K562 (cell line): ENCODE measurements at regions not wholly inside any gene's neighbourhood (a gene's known extent, or its start where the extent isn't known, plus 50 kb on each side); places are given as distances from the start of the nearest gene placed in this dataset.
A peak's percentile ranks its signal among the peaks of the same experiment; 100 is the strongest.

Experiments
- ATAC-seq: fragments of 200-7000 bp; cut with Tn5 transposase; 3 replicates; pipeline ENCODE4 v1.9.1; 2020; ENCODE audit warnings: moderate library complexity
- BruUV-seq: library from RNA; stranded (reverse); fragments of 400-500 nt; replicated peaks from 2 replicates; lab custom pipeline; 2021; lab: Mats Ljungman, UMichigan
- CTCF ChIA-PET: fragments of 300-600 bp; formaldehyde crosslinking; extraction: SDS; loops from one replicate; lab custom pipeline; 2021; ENCODE audit warnings: low intra/inter-chr PET ratio; lab: Yijun Ruan, JAX
- POLR2A ChIA-PET: fragments of 300-600, 350-650 bp; sonication (Branson Sonifier 250); formaldehyde crosslinking; extraction: SDS; loops from one replicate; lab custom pipeline; 2021; ENCODE audit warnings: antibody characterized with exemption, inconsistent platforms; lab: Yijun Ruan, JAX
- DNase-seq, 4 experiments: peaks; one replicate each; pipeline versions ENCODE4 v3.0.0 to v3.0.0-alpha.2; 2011 to 2018; ENCODE audit warnings: low spot score in 3 of 4, mixed read lengths in 3 of 4; ENCODE audit errors: extremely low read depth in 1 of 4
- FAIRE-seq: peaks from 2 replicates; lab custom pipeline; 2011; peaks lifted over from hg19 to GRCh38; lab: Jason Lieb, UNC
- H2AFZ ChIP-seq: 2 replicates; pipeline ENCODE4 v1.6.0; 2011; ENCODE audit warnings: low read depth, low read length, control low read depth, inconsistent platforms
- H3K27ac ChIP-seq: fragments of 200-600 bp; 3 replicates; pipeline ENCODE4 v1.8.0; 2011; ENCODE audit warnings: low read depth, mild to moderate bottlenecking, control low read depth, inconsistent platforms, low read length, moderate library complexity, mixed read lengths; ENCODE audit errors: extremely low read depth
- H3K27me3 ChIP-seq, 2 experiments: fragments of 300-600 bp in 1 of 2; 2 replicates in 1 of 2; 3 replicates in 1 of 2; pipeline versions ENCODE4 v1.6.0 to v1.8.0; 2011; ENCODE audit warnings: inconsistent platforms in 2 of 2, low read length in 2 of 2, mild to moderate bottlenecking in 1 of 2, mixed read lengths in 1 of 2, moderate library complexity in 1 of 2; ENCODE audit not compliant: control insufficient read depth in 2 of 2, insufficient read depth in 2 of 2
- H3K36me3 ChIP-seq: fragments of 300-600 bp; 3 replicates; pipeline ENCODE4 v1.8.0; 2011; ENCODE audit warnings: mild to moderate bottlenecking, low read length, inconsistent platforms; ENCODE audit not compliant: control insufficient read depth, insufficient read depth
- H3K4me1 ChIP-seq, 2 experiments: fragments of 200-600 bp in 1 of 2; replicated peaks in 1 of 2; 2 replicates in 1 of 2; 3 replicates in 1 of 2; pipeline versions ENCODE4 v1.5.1 to v1.8.0; 2011; ENCODE audit warnings: inconsistent platforms in 2 of 2, low read length in 2 of 2, mild to moderate bottlenecking in 1 of 2, mixed read lengths in 1 of 2, moderate library complexity in 1 of 2; ENCODE audit not compliant: control insufficient read depth in 2 of 2, insufficient read depth in 2 of 2
- H3K4me2 ChIP-seq: 2 replicates; pipeline ENCODE4 v1.6.1; 2011; ENCODE audit warnings: low read length, control low read depth, inconsistent platforms, mixed read lengths; ENCODE audit not compliant: insufficient read depth
- H3K4me3 ChIP-seq: fragments of 200-600 bp; sonication (generic), shearing (Covaris generic); 2 replicates; pipeline ENCODE4 v1.5.1; 2016; ENCODE audit warnings: control low read depth, inconsistent platforms
- H3K79me2 ChIP-seq: fragments of 200-600 bp; 3 replicates; pipeline ENCODE4 v1.8.0; 2011; ENCODE audit warnings: low read length, inconsistent platforms; ENCODE audit not compliant: control insufficient read depth, insufficient read depth
- H3K9ac ChIP-seq, 2 experiments: 2 replicates each; pipeline versions ENCODE4 v1.6.0 to v1.6.1; 2011; ENCODE audit warnings: low read depth in 2 of 2, low read length in 2 of 2, control low read depth in 1 of 2, inconsistent platforms in 1 of 2, mild to moderate bottlenecking in 1 of 2, mixed read lengths in 1 of 2; ENCODE audit not compliant: insufficient read depth in 1 of 2
- H3K9me1 ChIP-seq: one replicate; pipeline ENCODE4 v1.6.0; 2011; ENCODE audit warnings: inconsistent platforms, mild to moderate bottlenecking, low read length, moderate library complexity; ENCODE audit not compliant: control insufficient read depth, insufficient read depth
- H3K9me3 ChIP-seq: replicated peaks from 2 replicates; pipeline ENCODE4 v1.5.1; 2011; ENCODE audit warnings: low read depth, low read length, inconsistent platforms; ENCODE audit not compliant: control insufficient read depth, insufficient read depth
- H4K20me1 ChIP-seq: replicated peaks from 2 replicates; pipeline ENCODE4 v1.6.1; 2011; ENCODE audit warnings: low read length, inconsistent platforms, mixed read lengths; ENCODE audit not compliant: control insufficient read depth, insufficient read depth
- CBFA2T3 ChIP-seq: fragments of 450-650 bp; IDR thresholded peaks from 2 replicates; pipeline ENCODE4 v1.6.1; 2017
- CHD4 ChIP-seq: fragments of 200-600 bp; sonication (generic); IDR thresholded peaks from 3 replicates; pipeline ENCODE4 v1.6.1; 2012; ENCODE audit warnings: low read depth, mild to moderate bottlenecking, mixed read lengths, low read length, inconsistent platforms; ENCODE audit not compliant: insufficient read depth, insufficient replicate concordance, poor library complexity, severe bottlenecking
- CREBBP ChIP-seq: IDR thresholded peaks from one replicate; pipeline ENCODE4 v1.6.1; 2012; ENCODE audit warnings: low read depth, mild to moderate bottlenecking, control low read depth, inconsistent platforms, low read length
- DIDO1 ChIP-seq: fragments of 450-650 bp; IDR thresholded peaks from 2 replicates; pipeline ENCODE4 v1.6.1; 2016; ENCODE audit warnings: low read depth, missing biosample characterization, missing genetic modification characterization
- DPF2 ChIP-seq: fragments of 450-650 bp; IDR thresholded peaks from 2 replicates; pipeline ENCODE4 v1.6.1; 2016
- KLF1 ChIP-seq: fragments of 450-650 bp; IDR thresholded peaks from 2 replicates; pipeline ENCODE4 v1.6.1; 2016; ENCODE audit warnings: missing genetic modification characterization, missing compliant biosample characterization
- KLF10 ChIP-seq: fragments of 250-450 bp; sonication (Bioruptor Pico); IDR thresholded peaks from 2 replicates; pipeline ENCODE4 v1.6.1; 2021; ENCODE audit warnings: matching md5 sums
- MCM5 ChIP-seq: fragments of 450-650 bp; IDR thresholded peaks from 2 replicates; pipeline ENCODE4 v1.6.1; 2016; ENCODE audit warnings: low read depth
- NCOA1 ChIP-seq: fragments of 450-650 bp; IDR thresholded peaks from 2 replicates; pipeline ENCODE4 v1.6.1; 2016; ENCODE audit warnings: low read depth
- PTBP1 ChIP-seq: fragments of 200-400 bp; formaldehyde crosslinking; IDR thresholded peaks from 2 replicates; pipeline ENCODE4 v1.6.1; 2017; ENCODE audit warnings: low read depth, low read length
- SP2 ChIP-seq: IDR thresholded peaks from 2 replicates; pipeline ENCODE4 v1.6.1; 2011; ENCODE audit warnings: mild to moderate bottlenecking, low read depth, low read length, moderate library complexity; ENCODE audit not compliant: poor library complexity, severe bottlenecking; ENCODE audit errors: extremely low read depth
- SRSF7 ChIP-seq: fragments of 200-400 bp; formaldehyde crosslinking; optimal IDR thresholded peaks from 2 replicates; pipeline ENCODE3; 2017; ENCODE audit warnings: mild to moderate bottlenecking, low read depth, low read length
- TOE1 ChIP-seq, 2 experiments: fragments of 450-650 bp in 1 of 2; sonication (generic) in 1 of 2; formaldehyde crosslinking in 1 of 2; IDR thresholded peaks; 2 replicates each; pipeline versions ENCODE4 v1.7.1 to v1.8.0; 2016 to 2022; ENCODE audit warnings: borderline replicate concordance in 2 of 2, mild to moderate bottlenecking in 2 of 2, antibody characterized with exemption in 1 of 2, inconsistent platforms in 1 of 2, low read depth in 1 of 2, missing genetic modification reagents in 1 of 2, moderate library complexity in 1 of 2
- ZC3H11A ChIP-seq: IDR thresholded peaks from 2 replicates; pipeline ENCODE4 v1.6.1; 2012; ENCODE audit warnings: low read depth, low read length, improper control_type of control experiment
- ZNF133 ChIP-seq: fragments of 250-450 bp; sonication (Bioruptor Pico); IDR thresholded peaks from 2 replicates; pipeline ENCODE4 v1.4.0; 2020; ENCODE audit warnings: mild to moderate bottlenecking
- WGBS: fragments of 100-300 bp; shearing (Covaris generic); methylation state at CpG from one replicate; pipeline ENCODE4 v1.1.6; 2016; ENCODE audit warnings: low coverage, mixed read lengths; ENCODE audit not compliant: insufficient coverage; ENCODE audit errors: missing lambda C conversion rate; 5-methylcytosine and 5-hydroxymethylcytosine counted together
- in situ Hi-C: fragments of 300-500 bp; cut with MboI; formaldehyde crosslinking; loops from 4 replicates; pipeline ENCODE4 v1.15.0; 2018; ENCODE audit warnings: inconsistent platforms, mixed read lengths
- intact Hi-C: fragments of 100-400 bp; cut with micrococcal nuclease; formaldehyde crosslinking; loops from 2 replicates; pipeline ENCODE4 v1.14.2; 2022
- TF ChIP-seq, protein P1 (sequence below): fragments of 250-450 bp; sonication (Bioruptor Pico); IDR thresholded peaks from 2 replicates; pipeline ENCODE4 v1.4.0; 2020; ENCODE audit warnings: mild to moderate bottlenecking, moderate library complexity
- TF ChIP-seq, protein P2 (sequence below): fragments of 450-650 bp; IDR thresholded peaks from 2 replicates; pipeline ENCODE4 v1.6.1; 2016; ENCODE audit warnings: mild to moderate bottlenecking
- TF ChIP-seq, protein P3 (sequence below): fragments of 450-650 bp; IDR thresholded peaks from 2 replicates; pipeline ENCODE4 v1.6.1; 2016

GRCh38 chr6:27759930-27760329 is 152.3 kb downstream of the OR2B2 start:
- H3K9ac ChIP-seq, result no peak overlapping the region
- ATAC-seq (peak; percentile 83), FAIRE-seq (peak; percentile 72), DNase-seq (peak; percentile 10 to 70 (median 32))
- intact Hi-C loops, result no loop called here
- no peaks in the 10 kb centered on the region for H3K79me2 ChIP-seq
- 32% methylated on average over 1 of the region's 1 CpG for WGBS
- H3K27ac ChIP-seq, result no peak overlapping the region
- H3K27me3 ChIP-seq, result no peaks in the 10 kb centered on the region
- H4K20me1 ChIP-seq, result no peaks in the 10 kb centered on the region
- no peaks in the 10 kb centered on the region for H3K9me3 ChIP-seq
- peaks cover 14 to 22% of the 10 kb centered on the region in 2 experiments; a peak in 4 of 5 replicates for H3K4me1 ChIP-seq
- ChIA-PET CTCF (no interaction called here), POLR2A (interaction anchor here (0.7 to 2.9 kb wide), 12 partner anchors 8 to 134 kb away, joined by 3 to 13 read pairs (median 6); a partner anchor contains a TSS)
- peak overlapping the region; percentile 15 for H2AFZ ChIP-seq
- no peaks in the 10 kb centered on the region for H3K36me3 ChIP-seq
- no peak overlapping the region for H3K4me2 ChIP-seq
- H3K4me3 ChIP-seq, result no peak overlapping the region
- no TSS peak for BruUV-seq
- in situ Hi-C loops, result no loop called here
- H3K9me1 ChIP-seq, result no peaks in the 10 kb centered on the region
- TF ChIP-seq ZNF133 (CRISPR knock-in tag) (no peak), SP2 (no peak), MCM5 (no peak), DPF2 (no peak), CBFA2T3 (no peak), TOE1 (IDR thresholded peaks at IDR 0.05; ENCODE audit: borderline replicate concordance) (peak; percentile 49; the same call in 1 of the 2 replicates), TOE1 (CRISPR knock-in tag; IDR thresholded peaks at IDR 0.05; ENCODE audit: borderline replicate concordance, low read depth) (no peak), KLF1 (tag) (no peak), KLF10 (no peak), ZC3H11A (no peak), PTBP1 (no peak), SRSF7 (no peak), CREBBP (no peak), NCOA1 (no peak), DIDO1 (tag) (no peak), CHD4 (no peak)
- TF ChIP-seq, protein P1, sequence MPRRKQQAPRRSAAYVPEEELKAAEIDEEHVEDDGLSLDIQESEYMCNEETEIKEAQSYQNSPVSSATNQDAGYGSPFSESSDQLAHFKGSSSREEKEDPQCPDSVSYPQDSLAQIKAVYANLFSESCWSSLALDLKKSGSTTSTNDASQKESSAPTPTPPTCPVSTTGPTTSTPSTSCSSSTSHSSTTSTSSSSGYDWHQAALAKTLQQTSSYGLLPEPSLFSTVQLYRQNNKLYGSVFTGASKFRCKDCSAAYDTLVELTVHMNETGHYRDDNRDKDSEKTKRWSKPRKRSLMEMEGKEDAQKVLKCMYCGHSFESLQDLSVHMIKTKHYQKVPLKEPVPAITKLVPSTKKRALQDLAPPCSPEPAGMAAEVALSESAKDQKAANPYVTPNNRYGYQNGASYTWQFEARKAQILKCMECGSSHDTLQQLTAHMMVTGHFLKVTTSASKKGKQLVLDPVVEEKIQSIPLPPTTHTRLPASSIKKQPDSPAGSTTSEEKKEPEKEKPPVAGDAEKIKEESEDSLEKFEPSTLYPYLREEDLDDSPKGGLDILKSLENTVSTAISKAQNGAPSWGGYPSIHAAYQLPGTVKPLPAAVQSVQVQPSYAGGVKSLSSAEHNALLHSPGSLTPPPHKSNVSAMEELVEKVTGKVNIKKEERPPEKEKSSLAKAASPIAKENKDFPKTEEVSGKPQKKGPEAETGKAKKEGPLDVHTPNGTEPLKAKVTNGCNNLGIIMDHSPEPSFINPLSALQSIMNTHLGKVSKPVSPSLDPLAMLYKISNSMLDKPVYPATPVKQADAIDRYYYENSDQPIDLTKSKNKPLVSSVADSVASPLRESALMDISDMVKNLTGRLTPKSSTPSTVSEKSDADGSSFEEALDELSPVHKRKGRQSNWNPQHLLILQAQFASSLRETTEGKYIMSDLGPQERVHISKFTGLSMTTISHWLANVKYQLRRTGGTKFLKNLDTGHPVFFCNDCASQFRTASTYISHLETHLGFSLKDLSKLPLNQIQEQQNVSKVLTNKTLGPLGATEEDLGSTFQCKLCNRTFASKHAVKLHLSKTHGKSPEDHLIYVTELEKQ, result no peak
- TF ChIP-seq, protein P2, sequence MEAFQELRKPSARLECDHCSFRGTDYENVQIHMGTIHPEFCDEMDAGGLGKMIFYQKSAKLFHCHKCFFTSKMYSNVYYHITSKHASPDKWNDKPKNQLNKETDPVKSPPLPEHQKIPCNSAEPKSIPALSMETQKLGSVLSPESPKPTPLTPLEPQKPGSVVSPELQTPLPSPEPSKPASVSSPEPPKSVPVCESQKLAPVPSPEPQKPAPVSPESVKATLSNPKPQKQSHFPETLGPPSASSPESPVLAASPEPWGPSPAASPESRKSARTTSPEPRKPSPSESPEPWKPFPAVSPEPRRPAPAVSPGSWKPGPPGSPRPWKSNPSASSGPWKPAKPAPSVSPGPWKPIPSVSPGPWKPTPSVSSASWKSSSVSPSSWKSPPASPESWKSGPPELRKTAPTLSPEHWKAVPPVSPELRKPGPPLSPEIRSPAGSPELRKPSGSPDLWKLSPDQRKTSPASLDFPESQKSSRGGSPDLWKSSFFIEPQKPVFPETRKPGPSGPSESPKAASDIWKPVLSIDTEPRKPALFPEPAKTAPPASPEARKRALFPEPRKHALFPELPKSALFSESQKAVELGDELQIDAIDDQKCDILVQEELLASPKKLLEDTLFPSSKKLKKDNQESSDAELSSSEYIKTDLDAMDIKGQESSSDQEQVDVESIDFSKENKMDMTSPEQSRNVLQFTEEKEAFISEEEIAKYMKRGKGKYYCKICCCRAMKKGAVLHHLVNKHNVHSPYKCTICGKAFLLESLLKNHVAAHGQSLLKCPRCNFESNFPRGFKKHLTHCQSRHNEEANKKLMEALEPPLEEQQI, result no peak
- TF ChIP-seq, protein P3, sequence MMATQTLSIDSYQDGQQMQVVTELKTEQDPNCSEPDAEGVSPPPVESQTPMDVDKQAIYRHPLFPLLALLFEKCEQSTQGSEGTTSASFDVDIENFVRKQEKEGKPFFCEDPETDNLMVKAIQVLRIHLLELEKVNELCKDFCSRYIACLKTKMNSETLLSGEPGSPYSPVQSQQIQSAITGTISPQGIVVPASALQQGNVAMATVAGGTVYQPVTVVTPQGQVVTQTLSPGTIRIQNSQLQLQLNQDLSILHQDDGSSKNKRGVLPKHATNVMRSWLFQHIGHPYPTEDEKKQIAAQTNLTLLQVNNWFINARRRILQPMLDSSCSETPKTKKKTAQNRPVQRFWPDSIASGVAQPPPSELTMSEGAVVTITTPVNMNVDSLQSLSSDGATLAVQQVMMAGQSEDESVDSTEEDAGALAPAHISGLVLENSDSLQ, result peak; percentile 70
